Left hindlimb (tissue), 1 donor: ENCODE measurements at regions not wholly inside any gene's neighbourhood (a gene's known extent, or its start where the extent isn't known, plus 50 kb on each side); places are given as distances from the start of the nearest gene placed in this dataset.

Experiments
- DNase-seq: peaks from one replicate; pipeline ENCODE4 v3.0.0-alpha.2; 2018

- DNase-seq = no peak
Measured at GRCh38 chr1:239209591-239209990, 176.8 kb upstream of the CHRM3 start.

DNA sequence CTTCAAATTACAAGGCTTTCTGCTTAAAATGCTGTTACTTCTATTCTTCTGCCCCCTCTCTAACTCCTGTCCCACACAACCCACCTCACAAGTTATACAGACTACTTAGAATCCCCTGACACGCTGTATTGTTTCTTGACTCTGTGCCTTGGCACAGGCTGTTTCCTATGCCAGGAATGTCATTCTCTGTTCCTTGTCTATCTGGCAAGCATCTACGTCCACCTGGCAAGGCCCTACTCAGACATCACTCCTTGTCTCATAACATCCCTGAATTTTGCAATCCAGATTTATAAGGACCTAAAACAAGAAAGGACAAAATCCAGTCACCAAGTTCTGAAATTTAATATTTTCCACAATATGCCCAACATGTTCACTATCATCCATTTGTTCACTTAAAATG is 182.0 kb upstream of the CHRM3 start:
- DNase-seq = no peak

DNA sequence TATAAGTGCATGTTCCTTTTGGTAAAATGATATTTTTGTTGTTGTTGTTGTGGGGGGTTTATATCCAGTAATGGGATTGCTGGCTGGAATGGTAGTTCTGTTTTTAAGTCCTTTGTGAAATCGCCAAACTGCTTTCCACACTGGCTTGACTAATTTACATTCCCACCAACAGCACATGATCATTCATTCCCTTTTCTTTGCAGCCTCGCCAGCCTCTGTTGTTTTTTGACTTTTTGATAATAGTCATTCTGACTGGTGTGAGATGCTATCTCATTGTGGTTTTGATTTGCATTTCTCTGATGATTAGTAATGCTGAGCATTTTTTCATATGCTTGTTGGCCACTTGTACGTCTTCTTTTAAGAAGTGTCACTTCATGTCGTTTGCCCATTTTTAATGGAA is 188.5 kb upstream of the CHRM3 start:
- DNase-seq = no peak

DNA sequence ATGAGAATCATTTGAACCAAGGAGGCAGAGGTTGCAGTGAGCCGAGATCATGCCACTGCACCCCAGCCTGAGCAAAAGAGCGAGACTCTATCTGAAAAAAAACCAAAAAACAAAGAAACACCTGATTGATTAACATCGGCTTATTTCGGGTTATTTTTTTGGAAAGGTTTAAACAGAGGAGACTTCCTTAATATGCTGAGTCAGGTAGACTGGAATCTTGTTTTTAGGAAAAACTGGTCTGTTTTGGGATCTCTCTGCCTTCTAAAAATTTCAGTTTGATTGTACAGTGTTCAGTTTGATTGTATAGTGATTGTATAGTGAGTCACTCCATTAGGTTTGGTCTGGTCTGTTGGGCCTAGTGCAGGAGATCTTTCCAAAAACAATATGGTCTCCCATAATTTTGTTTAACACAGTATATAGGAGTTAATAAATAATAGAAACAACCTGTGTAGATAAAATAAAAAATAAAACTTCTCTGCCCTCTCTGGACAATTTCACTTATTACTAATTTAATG is 196.3 kb upstream of the CHRM3 start:
- DNase-seq = no peak

- DNase-seq = no peak
Measured at GRCh38 chr1:239186487-239186886, 199.9 kb upstream of the CHRM3 start.

- no peak for DNase-seq
Measured at GRCh38 chr1:239185245-239185619, 201.1 kb upstream of the CHRM3 start.

DNA sequence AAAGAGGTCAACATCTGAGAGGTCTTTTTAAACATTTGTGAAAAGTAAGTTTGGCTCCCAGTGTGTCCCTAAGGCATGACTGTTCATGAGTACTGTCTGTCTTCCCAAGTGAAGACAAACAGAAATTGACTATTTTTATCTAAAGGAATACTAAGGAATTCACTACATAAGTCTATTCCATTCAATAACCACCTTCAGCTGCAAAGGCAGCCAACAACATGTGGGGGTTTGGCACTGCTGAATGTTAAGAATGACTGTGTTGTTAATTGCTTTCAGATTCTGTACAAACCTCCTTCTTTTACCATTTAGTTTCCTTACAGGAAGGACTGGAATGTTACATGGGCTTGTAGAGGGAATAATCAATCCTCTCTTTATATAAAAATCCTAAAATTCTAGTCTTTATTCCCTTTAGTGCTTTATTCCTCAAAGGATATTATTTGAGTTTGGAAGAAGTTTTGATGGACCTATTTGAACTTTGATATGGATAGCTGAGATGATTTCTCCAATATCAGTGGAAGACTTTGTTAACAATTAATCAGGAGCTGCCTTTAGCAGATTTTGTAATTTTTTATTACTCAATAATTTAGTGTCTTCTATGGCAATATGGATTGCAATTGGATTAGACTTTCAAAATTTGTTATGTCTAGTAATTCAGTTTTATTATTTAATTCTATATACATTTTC is 201.7 kb upstream of the CHRM3 start:
- DNase-seq = peak; percentile 47

GRCh38 chr1:239178961-239179360 is 207.4 kb upstream of the CHRM3 start:
- no peak for DNase-seq

DNA sequence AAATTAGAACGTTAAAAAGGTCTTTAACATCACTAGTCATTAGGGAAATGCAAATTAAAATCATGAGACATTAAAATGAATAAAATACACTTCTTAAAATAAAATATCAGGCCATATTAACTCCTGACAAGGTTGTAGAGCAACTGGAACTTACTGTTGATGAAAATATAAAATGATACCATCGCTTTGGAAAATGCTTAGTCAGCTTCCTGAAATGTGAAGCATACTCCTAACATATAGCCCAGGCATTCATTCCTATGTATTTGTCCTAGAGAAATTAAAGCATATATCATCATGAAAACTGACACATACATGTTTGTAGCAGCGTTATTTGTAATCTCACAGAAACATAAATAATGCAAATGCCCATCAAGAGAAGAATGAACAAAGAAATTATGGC is 211.5 kb upstream of the CHRM3 start:
- no peak for DNase-seq

DNA sequence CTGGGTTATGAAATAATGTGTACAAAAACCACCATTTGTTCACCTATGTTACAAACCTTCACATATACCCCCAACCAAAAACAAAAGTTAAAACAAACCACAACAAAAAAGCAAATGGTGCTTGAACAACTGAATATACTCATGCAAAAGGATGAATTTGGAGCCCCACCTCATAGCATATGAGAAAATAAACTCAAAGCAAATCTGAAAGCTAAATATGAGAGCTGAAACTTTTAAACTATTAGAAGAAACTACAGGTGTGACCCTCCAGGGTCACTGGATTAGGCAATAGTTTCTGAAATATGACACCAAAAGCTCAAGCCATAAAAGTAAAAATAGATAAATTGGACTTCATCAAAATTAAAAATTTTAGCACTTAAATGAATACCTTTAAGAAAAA is 215.5 kb upstream of the CHRM3 start:
- DNase-seq = no peak

GRCh38 chr1:239169276-239169675 is 217.1 kb upstream of the CHRM3 start:
- no peak for DNase-seq

DNA sequence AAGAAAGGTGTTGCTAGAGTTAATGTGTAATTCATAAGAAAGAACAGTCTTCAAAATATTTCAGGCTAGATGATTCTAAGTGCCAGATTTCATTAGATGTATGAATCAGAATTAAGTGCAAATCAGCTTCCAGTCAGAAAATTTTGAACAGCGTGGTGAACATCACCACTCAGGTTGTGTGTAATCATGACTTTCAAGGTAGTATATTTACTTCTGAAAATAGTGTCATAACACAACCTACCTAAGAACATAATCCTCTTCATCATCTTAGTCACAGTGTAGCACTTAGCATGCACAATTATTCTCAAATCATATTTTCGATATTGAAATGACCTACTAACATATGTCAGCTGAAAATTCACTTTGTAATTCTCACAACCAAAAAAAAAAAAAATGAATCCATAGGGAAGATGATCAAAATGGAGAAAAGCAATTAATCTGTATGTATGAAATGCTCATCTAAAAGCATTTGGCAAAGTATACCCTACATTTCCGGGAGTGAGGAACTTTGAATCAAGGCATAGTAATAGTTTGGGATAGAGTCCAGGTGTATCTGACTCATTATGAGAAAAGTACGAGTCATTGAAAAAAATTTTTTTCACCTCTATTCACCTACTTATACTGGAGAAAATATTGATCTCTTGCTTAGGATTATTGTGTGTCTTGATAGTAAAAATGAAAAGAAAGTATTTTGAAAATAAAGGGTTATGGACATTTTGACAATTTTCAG is 221.8 kb upstream of the CHRM3 start:
- no peak for DNase-seq

- DNase-seq = peak; percentile 42
Measured at GRCh38 chr1:239155466-239156091, 230.8 kb upstream of the CHRM3 start.

- no peak for DNase-seq
Measured at GRCh38 chr1:239151937-239152336, 234.4 kb upstream of the CHRM3 start.

DNA sequence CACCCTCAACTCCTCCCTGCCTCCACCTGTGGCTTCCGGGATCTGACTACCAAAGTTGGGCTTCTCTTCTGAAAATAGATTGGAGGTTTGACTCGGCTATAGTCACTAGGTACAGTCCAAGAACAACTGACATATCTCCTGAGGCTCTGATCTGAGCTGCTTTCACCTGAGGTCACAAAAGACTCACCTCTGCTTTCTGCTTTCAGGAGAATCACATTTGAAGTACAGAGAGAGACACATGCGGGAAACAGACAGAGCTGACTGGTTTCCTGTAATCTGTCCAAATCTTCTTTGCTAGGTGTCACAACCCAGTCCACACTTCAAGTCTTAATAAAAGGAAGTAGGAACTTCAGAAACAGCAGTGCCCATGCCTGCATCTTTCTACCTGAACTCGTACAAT is 245.4 kb upstream of the CHRM3 start:
- DNase-seq = no peak

DNA sequence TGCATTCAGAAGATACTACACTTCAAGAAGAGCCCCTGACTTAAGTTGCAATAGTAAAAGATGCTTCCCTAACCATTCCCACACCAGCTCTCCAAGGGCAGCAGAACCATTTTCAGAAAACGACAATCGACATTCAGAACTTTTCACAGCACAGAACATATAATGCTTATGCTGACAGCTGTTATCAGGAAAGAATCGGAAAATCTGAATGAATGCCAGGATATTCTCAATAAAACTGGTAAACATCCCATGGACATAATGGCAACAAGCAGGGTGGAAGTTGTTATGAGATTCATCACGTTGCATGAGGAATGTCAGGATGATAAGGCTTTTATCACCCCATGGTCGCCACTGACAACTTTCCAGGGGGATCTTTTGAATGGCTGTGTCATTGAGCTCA is 246.6 kb upstream of the CHRM3 start:
- DNase-seq = no peak

DNA sequence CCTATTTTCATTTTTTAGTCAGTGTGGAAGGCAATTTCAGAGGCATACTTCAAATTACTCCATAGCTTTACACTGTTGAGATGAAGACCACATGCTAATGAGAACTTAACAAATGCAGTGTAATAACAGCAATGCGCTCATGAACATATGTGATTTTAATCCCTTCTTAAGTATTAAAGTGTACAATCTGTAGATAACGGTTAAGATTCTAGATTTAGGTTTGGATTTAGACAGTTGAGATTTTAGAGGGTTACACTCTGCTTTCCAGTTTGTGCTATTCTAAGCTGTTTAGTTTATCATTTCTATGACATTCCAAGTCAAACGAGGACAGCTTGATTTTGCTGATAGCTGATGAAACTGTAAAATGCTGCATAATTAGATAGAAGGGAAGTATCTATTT is 257.8 kb upstream of the CHRM3 start:
- no peak for DNase-seq

GRCh38 chr1:239126884-239127283 is 259.5 kb upstream of the CHRM3 start:
- no peak for DNase-seq

DNA sequence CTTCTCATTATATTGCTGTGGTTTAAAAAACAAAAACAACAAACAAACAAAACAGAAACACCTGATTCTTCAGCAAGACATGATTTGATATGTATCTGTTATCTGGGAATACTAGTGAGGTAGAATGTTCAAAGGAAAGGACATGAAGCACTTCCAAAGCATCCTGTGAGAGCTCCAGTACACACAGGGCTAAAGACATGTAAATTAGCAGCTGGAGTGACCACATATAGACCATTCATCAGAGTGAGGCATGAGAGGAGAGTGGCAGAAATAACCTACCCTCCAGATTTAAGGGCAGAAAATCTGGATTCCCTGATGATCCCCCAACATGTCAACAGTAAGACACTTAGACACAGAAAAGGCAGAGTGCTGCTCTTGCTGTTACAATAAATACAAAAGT is 260.5 kb upstream of the CHRM3 start:
- no peak for DNase-seq

DNA sequence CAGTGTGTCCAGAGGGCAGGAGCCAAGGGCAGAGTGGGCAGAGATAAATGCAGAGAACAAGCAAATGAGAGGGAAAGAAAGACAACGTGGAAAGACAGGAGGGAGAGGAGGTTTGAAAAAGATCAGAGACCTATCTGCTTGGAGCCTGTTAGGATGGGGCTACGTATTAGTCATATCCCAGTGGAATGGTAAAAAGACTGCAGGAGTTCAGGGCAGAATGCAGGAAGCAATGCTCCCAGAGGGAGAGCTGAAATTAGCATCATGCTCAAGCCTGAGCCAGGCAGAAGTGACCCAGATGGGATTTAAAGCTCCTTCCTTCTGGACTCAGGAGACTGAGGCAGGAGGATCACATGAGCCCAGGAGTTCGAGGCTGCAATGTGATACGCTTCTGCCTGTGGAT is 261.3 kb upstream of the CHRM3 start:
- no peak for DNase-seq

DNA sequence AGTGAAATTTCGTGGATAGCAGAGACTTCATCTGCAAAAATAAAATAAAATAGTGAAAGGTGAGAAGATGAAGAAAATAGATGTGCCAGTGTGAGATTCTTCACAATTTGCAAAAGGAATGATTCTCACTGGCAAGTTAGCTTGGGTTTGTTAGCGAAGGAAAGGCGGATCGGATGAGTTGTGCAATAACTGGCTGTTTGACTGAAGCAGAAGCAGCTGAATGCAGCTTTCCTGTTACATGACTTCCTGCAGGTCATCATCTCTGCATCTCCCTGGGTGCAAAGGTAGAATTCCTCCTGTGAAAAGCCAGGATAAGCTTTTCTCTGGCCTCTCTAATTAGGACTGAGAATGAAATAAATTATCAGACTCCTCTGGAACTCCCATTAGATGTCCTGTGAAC is 263.1 kb upstream of the CHRM3 start:
- DNase-seq = no peak

DNA sequence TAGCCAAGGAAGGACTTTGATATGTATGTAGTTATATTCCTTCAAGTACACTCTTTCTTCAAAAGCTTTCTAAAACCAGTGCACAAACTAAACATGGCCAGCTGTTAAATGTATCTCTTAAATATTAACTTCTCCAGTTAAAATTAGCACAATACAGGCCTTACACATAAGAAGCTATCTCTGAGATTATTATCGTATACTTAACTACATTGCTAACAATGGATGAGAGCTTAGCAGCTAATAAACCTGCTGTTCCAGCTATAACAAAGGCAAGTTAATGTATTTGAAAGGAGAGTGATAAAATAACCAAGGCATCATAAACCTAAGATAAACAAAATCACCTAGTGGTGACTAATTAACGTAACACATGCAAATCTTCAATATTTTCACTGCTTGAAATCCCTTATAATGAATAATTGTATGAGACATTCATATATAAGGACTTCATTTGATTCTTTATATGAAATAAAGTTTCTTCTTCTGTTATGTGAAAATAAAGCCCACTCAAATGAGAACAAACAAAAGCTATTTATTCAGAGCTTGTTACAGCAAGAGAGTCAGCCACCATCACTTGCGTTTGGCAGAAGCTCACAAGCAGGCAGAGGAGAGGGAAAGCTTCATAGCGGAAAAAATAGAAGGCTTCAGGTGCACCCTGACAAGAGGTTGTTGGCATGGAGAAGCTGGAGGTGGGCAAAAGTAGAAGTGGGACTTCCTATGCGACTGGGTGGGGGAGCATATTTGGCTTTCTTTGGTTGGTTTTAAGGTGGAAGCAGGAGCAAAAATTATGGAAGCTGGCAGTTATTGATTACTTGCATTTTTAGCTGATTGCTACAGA is 274.1 kb upstream of the CHRM3 start:
- DNase-seq = no peak

GRCh38 chr1:239107676-239108075 is 278.7 kb upstream of the CHRM3 start:
- DNase-seq = no peak
